NCI-H748 (cell line): ENCODE measurements at regions not wholly inside any gene's neighbourhood (a gene's known extent, or its start where the extent isn't known, plus 50 kb on each side); places are given as distances from the start of the nearest gene placed in this dataset.
A peak's percentile ranks its signal among the peaks of the same experiment; 100 is the strongest.
"Not testable (repeated sequence)": the region's sequence is repeated elsewhere in the genome, so short reads cannot be mapped to it uniquely, and the experiment has no call there.

Source experiments
- DNase-seq: peaks from one replicate; lab custom pipeline; 2025; ENCODE audit not compliant: unreplicated experiment; lab: John Stamatoyannopoulos, UW

DNA sequence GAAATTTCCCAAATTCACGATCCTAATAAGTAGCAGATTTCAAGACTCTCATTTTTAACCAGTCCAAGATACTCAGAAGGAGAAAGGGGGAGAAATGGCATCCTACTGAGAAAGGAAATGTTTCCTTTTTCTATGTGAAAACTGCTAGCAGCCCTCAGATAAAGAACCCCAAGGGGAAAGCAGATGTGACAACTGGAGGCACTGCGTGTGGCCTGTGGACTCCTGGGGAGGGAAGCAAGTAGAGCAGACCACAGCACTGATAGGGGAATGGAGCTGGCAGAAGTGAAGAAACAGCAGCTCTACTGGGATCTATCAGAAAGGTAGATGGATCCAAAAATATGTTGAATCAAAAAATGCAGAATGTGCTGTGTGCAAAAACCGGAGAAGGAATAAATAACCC lies 239.7 kb upstream of the API5 start:
- no peak for DNase-seq

DNA sequence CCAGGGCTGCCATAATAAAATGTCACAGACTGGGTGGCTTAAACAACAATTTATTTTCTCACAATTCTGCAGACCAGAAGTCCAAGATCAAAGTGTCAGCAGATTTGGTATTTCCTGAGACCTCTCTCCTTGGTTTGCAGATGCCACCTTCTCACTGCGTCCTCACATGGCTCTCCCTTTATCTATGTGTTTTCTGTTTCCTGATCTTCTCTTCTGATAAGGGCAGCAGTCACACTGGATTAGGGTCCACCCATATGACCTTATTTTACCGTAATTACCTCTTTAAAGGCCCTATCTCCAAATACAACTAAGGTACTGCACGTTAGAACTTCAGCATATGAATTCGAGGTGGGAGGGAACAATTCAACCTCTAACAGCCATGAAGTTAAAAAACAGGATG lies 238.9 kb upstream of the API5 start:
- DNase-seq, result no peak

DNA sequence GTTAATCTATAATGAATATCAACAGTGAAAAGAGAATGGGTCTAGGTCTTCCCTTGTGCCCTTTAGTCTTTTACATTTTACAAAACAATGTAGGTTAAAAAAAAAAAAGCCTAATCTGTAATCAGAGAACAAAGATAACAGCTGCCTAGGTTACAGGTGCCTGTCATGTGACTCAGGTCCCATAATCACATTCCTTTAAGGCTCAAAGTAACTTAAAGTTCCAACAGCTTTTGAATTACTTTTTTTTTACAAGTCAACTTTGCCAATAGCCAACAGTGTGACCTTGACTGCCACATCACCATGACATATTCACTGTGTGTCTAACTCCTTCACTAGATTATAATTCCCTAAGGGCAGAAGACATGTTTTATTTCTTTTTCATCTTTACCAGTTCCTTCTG lies 237.0 kb upstream of the API5 start:
- DNase-seq, result no peak

DNA sequence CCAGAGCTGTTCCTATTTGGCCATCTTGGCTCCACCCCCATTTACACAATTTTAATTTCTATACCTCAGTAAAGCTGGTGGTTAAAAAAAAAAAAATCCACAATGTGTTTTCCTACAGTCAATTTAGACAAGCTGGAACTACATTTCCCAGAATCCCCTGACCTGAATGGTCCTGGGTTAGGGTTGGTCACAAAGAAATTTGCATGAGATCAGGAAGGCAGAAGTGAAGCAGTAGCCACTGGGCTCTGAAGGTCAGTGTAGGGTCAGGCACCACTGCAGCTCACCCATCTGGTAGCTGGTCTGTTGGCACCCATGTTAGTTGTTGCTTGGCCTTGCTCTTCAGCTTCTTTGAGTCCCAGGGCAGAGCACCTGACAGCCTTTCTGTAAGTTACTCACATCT lies 210.7 kb upstream of the API5 start:
- no peak for DNase-seq

DNA sequence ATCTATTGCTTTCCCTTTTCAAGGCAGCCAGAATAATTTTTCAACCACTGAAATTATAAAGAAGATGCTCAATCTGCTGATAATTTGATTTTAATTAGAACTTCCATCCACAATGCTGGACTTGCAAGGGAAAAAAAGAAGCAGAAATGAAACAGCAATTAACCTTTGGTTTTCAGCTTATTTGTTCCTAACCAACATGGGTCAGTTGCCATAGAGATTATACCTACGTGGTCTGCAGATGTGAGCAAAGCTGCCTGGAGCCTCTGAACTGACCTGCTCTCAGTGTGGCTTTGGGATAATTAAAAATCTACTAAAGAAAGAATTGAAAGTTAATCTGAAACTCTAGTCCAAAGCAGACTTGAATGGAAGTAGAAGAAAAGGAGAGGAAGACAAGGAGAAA lies 195.7 kb upstream of the API5 start:
- DNase-seq, result peak; percentile 15

DNA sequence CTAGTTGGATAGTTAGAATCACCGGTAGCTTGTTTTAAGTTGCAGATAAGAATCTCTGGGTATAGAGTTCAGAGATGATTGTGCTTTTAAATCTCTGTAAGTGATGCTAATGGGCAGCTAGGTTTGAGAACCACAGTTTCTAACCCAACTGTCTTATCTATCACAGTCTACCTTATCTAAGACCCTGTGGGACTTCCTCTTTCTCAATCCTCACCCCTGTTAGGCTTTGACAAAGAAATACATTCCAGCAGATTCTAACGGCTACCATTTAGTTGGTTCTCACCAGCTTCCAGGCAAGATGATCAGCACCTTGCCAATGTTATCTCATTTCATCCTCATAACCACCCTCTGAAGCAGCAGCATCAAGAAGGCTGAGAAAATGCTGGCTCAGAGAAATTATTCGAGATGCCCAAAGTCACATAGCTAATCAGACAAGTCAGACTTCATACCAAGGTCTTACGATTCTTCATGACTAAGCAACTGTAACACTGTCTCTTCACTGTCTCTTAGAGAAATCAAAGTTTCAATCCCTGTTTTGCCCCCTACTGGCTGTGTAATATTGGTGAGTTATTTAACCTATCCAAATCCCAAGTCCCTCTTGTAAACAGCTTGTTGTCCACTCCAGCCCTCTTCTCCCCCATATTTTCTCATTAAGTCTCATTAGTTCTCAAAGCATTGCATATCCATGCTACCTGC lies 192.4 kb upstream of the API5 start:
- DNase-seq, result no peak

DNA sequence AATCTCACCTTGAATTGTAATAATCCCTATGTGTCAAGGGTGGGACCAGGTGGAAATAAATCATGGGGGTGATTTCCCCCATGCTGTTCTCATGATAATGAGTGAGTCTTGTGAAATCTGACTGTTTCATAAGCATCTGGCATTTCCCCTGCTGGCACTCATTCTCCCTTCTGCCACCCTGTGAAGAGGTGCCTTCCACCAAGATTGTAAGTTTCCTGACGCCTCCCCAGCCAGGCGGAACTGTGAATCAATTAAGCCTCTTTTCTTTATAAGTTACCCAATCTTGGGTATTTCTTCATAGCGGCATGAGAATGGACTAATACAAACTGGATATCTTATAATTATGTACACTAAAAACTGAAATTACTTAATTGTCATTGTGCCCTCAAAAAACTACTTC lies 189.2 kb upstream of the API5 start:
- DNase-seq, result no peak

DNA sequence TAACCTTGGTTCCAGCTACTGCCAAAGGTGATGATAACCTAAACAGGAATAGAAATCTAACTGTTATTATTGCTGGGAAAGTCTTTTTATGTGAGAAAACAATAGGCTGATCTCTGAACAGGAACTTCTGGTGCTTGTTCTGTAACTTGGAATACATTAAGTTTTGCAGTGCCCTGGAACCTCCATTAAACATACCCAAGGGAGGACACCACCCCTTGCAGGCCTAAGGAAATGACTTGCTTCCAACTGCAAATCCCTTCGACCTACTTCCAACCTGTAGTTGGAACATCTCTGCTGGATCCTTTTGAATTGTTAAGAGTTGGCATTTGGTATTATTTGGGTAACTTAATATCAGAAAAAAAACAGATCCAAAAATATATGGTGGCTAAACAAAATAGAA lies 188.4 kb upstream of the API5 start:
- DNase-seq, result no peak

DNA sequence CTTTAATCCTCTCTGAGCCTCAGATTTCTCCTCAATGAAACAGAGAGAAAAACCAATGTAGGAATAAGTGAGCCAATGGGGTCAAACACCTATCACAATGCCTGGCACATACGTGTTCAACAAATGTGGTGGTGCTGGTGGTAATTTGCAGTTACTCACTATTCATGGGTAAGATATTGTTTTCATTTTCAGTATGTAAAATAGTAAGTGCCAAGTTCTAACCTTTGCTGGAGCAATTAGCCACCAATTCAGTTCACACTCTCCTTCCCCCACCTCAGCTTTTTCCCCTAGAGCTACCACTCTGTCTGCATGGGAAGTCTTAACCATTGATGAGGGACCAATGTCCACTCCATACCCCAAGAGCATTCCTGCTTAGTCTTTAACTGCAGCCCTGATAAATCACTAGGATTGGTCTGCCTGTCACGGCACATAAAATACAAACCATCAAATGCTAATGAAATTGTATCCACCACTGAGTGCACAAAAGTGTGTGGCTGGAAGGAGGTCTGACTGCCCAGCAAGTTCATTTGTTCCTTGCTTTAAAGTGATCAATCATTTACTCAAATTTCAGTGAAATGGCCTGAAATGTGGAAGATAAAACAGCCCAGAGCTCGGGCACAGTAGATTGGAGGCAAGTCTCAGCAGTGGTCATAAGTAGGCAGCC lies 187.4 kb upstream of the API5 start:
- DNase-seq, result no peak

DNA sequence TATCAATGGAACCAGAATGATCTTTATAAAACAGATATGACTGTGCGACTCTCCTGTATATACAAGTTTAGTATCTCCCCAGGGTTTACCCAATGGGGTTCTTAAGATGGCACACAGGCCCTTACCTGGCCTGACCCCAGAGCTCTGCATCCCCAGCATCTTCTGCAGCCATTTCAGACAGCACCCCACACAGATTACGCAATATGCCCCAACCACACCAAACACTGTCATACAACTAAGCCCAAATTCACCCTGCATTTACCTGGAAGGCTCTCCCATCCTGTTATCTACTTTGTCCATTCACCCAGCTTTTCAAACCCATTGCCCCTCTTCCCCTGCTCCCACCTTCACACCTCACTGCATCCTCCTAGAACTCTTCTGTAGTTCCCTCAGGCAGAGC lies 182.5 kb upstream of the API5 start:
- no peak for DNase-seq

DNA sequence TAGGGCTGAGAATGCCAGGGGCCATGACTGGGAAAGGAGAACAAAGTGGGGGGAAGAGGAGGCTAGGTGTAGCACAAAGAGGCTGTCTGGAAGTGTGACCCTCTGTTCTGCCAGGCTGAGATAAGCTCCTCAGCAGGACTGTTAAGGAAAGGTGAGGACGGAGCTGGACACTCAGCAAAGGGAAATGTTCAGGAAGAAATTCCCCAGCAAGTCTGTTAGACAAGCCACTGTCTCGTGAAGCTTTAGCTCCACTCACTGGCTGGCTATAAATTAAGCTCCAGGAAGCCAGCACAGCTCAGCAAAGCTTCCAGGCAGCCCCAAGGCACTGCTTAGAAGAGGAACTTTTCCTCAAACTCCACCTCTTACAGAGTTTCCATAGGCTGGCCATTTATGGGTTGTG lies 181.2 kb upstream of the API5 start:
- DNase-seq, result no peak

DNA sequence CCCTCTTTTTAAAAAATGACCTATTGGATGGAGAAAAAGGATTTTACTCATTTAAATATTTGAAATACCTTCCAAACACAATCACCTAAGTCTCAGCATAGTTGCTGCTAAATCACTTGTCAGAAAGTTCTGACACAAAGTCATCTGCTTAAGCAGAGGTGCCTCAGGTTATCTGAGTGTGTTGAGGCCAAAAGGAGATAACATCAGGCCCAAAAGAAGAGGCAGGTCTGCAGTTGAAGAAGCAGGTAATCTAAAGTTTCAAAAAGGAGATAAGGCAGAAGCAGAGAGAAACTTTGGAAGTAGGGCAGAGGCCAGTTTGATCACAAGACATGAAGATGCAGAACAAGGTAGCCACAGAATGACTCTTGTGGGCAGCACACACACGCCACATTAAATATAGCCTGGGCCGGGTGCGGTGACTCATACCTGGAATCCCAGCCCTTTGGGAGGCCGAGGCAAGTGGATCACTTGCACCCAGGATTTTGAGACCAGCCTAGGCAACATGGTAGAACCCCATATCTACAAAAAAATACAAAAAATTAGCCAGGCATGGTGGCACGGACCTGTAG lies 175.7 kb upstream of the API5 start:
- no peak for DNase-seq

DNA sequence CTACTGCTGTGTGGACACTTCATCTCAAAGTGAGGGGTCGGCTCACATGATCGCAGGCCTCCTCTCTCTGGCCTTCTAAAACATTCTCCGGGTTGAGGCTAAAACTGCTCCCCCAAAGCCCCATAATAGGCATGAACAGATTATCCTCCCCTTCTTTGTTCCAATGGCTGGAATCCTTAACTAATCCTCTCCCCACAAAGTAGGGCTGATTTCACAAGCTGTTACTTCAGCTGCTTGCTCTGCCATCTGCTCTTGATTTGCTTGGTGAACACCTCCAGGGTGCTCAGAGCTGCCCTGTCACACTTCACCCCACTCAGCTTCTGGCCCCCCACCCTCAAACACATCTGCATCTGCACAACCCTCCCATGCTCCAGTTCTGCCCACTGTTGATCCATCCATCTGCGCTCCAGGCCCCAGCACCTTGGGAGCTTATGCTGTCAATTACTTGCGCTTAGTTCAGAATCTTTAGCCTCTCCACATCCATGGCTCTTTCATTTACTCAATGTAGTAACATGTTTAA lies 173.1 kb upstream of the API5 start:
- DNase-seq, result no peak

DNA sequence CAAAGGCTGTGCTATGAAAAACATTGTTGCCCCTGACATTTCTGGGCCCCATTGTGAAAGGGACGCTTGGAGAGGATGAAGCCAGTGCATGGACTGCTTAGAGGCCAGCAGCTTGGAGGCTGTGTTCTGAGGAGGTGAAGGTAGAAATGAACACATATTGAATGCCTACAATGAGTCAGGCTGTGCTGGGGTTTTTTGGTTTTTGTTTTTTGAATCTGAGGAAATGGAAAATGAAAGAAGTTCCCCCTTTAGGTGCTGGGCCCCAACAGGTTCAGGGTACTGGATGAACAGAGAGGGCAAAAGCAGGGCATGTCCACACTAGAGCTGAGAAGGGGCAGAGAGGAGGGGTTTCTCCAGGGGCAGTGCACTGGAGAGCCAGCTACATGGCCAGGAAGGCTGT lies 166.1 kb upstream of the API5 start:
- DNase-seq, result no peak

DNA sequence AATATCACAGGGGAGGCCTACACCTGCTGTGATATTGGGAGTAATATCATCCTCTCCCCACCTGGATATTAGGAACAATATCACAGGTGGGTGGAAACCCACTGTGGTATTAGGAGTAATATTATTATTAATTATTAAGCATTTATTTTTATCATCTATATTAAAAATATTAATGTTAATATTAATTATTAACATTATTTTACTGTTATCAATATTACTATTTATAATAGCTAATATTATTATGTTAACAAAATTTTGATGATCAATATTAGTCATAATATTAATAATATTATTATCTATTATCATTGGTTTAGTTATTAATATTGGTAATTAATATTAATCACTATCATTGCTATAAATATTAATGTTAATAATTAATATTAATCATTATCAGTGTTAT lies 161.1 kb upstream of the API5 start:
- no peak for DNase-seq

DNA sequence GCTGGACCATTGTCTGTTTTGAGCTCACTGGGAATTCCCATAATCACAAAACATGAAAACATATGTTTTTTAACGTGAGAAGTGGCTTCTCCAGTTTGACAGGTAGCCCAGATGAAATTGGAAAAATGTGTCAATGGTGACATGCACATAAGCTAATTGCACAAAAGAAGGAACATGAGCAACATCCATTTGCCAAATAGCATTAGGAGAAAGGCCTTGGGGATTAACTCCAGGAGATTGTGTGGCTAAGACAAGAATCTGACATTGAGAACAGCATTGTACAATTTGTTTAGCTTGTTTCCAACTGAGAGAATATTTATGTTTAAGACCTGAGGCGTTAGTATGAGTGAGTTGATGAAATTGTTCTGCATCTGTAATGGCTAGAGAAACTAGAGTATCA lies 147.0 kb upstream of the API5 start:
- DNase-seq, result no peak

DNA sequence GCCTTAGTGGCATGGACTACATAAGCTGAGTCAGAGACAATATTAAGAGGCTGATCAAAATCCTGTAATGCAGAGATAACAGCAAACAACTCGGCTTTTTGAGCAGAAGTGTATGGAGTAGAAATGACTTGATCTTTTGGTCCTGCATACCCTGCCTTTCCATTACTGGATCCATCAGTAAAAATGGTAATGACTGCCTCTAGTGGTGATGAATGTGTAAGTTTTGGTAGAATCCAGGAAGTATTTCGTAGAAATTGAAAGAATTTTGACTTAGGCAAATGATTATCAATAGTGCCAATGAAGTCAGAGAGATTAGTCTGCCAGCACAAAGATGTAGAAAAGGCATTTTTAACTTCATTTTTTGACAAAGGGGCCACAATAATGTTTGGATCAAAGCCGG lies 146.4 kb upstream of the API5 start:
- DNase-seq, result not testable (repeated sequence)

DNA sequence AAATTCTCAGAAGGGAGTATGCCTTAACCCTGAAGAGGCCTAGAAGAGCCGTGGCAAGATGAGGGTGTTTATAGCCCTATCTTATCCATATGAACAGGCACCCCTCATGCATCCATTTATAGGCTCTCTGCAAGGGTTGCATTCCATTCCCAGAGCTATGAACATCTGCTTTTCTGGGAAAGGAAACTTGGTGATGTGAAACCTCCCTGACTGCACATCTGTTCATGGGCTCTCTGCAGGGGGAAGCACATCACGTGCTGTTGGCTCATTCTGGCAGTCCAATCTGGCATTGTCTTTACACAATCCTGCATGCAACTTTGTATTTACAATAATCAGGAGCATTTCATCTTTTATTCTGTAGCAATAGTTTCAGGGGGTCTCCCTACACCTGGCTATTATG lies 143.6 kb upstream of the API5 start:
- not testable (repeated sequence) for DNase-seq

DNA sequence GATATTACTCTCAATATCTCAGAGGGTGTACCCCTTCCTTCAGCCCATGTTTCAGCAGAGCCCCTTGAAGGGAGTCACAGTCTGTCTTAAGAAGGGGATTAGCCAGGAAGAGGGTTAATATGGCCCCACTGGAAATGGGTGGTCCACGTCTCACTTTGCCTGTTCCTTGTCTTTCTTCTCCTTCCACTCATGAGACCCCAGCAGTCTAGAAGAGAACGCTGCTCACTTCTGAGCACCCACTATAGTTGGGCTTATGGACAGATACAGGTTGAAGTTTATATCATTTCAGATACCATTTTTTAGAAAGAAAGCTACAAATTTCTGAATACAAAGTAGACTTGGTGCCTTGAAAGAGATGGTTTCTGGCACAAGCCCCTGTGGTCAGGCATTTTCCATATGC lies 139.3 kb upstream of the API5 start:
- DNase-seq, result no peak

DNA sequence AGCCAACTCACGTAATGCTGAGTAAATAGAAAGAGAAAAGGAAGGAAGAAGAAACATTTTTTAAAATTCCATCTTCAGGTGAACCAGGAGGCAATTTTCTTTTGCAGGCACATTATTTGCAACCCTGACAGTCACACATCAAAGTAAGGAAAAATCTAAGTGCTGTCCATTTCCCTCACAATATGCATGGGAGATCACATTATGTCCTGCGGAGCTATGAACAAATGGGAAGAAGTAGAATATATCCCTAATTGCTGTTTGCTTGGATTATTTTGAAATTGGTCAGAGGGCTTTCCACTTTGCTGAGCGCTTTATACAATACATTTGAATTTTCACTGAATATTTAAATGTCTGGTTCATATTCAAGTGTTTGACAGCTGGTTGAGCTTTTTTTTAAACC lies 133.8 kb upstream of the API5 start:
- no peak for DNase-seq

DNA sequence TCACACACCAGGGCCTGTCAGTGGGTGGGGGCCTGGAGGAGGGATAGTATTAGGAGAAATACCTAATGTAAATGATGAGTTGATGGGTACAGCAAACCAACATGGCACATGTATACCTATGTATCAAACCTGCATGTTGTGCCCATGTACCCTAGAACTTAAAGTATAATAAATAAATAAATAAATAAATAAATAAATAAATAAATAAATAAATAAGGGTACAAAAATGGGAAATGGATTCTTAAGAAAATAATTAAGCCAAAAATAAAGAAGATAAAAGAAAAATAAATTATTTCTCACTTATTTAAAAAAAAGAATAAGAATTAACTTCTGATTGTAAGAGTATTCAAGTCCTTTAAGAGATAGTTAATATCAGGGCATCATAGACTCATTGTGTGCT lies 117.3 kb upstream of the API5 start:
- not testable (repeated sequence) for DNase-seq

DNA sequence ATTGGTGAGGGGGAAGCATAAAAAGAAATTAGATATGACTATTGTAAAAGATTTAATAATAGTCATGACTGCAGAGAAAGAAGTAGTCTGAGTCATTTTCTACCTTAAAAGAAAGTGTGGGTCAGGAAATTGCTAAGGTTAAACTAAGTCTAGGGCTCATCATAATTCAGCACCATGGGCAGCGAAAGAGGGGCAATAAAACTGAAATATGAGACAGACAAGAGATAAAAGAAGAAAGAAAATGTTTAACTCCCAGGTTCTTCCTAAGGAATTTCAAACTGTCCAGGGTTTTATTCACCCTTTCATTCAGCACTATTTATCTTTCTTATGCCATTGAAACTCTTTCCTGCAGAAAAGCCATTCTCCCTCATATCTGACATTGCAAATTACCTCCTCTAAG lies 114.4 kb upstream of the API5 start:
- DNase-seq, result no peak

DNA sequence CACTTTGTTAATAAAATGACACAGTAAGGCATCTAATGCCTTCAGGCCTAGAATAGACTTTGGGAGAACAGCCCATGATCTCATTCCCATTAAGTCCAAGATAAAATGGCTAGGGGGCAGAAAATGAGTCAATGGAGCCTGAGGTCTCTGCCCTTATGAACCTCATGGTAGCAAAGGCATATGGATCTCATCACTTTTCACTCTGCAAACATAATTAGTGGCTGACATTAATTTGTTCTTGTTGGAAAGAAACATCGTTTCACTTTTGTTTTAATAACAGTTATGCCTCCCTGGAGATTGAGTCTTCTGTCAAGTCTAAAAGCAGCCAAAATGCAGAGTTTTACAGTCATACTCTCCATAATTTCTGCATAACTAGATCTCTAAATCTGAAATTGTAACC lies 111.8 kb upstream of the API5 start:
- no peak for DNase-seq
